KMS-11 (cell line): ENCODE measurements at regions not wholly inside any gene's neighbourhood (a gene's known extent, or its start where the extent isn't known, plus 50 kb on each side); places are given as distances from the start of the nearest gene placed in this dataset.

ENCODE experiments used
- H2AFZ ChIP-seq: fragments of 200-600 bp; sonication (generic); 2 replicates; pipeline ENCODE4 v1.6.1; 2016; ENCODE audit warnings: antibody characterized with exemption, mixed run types, low read depth
- H3K27ac ChIP-seq: fragments of 200-600 bp; sonication (generic); 2 replicates; pipeline ENCODE4 v1.6.1; 2016; ENCODE audit warnings: mild to moderate bottlenecking, mixed run types
- H3K27me3 ChIP-seq: fragments of 200-600 bp; sonication (generic); 2 replicates; pipeline ENCODE4 v1.6.1; 2017; ENCODE audit warnings: mild to moderate bottlenecking, low read depth, mixed run types, moderate library complexity; ENCODE audit not compliant: insufficient read depth
- H3K36me3 ChIP-seq: fragments of 200-600 bp; sonication (generic); 2 replicates; pipeline ENCODE4 v1.6.1; 2017; ENCODE audit warnings: mild to moderate bottlenecking, mixed run types; ENCODE audit not compliant: insufficient read depth
- H3K4me1 ChIP-seq: fragments of 200-600 bp; sonication (generic); 2 replicates; pipeline ENCODE4 v1.6.1; 2016; ENCODE audit warnings: mild to moderate bottlenecking, low read depth, mixed run types; ENCODE audit not compliant: poor library complexity, severe bottlenecking
- H3K4me2 ChIP-seq: fragments of 200-600 bp; sonication (generic); 2 replicates; pipeline ENCODE4 v1.7.0; 2016; ENCODE audit warnings: mild to moderate bottlenecking, mixed run types
- H3K4me3 ChIP-seq: fragments of 200-600 bp; sonication (generic); IDR thresholded peaks from 2 replicates; pipeline ENCODE4 v1.6.1; 2017; ENCODE audit warnings: low read depth, low read length, mixed read lengths; ENCODE audit not compliant: insufficient read depth
- H3K79me2 ChIP-seq: fragments of 200-600 bp; sonication (generic); 2 replicates; pipeline ENCODE4 v1.6.1; 2016; ENCODE audit warnings: low read depth, mixed run types; ENCODE audit not compliant: insufficient read depth
- H3K9ac ChIP-seq: fragments of 200-600 bp; sonication (generic); 2 replicates; pipeline ENCODE4 v1.6.1; 2016; ENCODE audit warnings: mild to moderate bottlenecking, mixed run types
- H4K20me1 ChIP-seq: fragments of 200-600 bp; sonication (generic); 2 replicates; pipeline ENCODE4 v1.6.1; 2016; ENCODE audit warnings: mild to moderate bottlenecking, mixed run types; ENCODE audit not compliant: insufficient read depth
- CTCF ChIP-seq: fragments of 200-600 bp; sonication (generic); conservative IDR thresholded peaks from 2 replicates; pipeline ENCODE4 v1.6.1; 2017; ENCODE audit warnings: low read depth, mild to moderate bottlenecking, antibody characterized with exemption, low read length, moderate library complexity, mixed read lengths

DNA sequence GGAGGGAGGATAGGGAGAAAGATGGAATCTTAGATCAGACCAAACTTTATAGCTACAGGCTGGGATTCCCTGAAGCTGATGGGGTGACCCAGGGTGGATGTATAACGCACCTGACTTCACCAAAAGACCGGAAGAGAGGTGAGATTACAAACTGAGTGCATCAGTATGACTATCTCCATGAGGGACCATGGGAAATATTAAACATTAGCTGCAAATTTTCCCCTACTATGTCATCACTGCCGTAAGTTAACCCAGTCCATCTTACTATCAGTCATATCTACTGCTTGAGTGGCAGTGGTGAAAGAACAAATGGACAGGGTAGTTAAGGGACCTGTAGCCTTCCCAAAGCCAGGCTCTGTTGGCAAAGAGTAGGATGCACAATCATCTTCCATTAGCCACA, 368.3 kb downstream of the EFNA5 start:
- H3K27ac ChIP-seq = no peak overlapping the region
- H3K36me3 ChIP-seq = no peaks in the 10 kb centered on the region
- TF ChIP-seq CTCF = no peak
- H3K4me1 ChIP-seq = no peaks in the 10 kb centered on the region
- H3K27me3 ChIP-seq = no peaks in the 10 kb centered on the region
- no peak overlapping the region for H3K9ac ChIP-seq
- H3K79me2 ChIP-seq = no peaks in the 10 kb centered on the region
- no peak overlapping the region for H3K4me3 ChIP-seq
- H3K4me2 ChIP-seq = no peak overlapping the region
- no peak overlapping the region for H2AFZ ChIP-seq
- no peaks in the 10 kb centered on the region for H4K20me1 ChIP-seq

GRCh38 chr5:107301999-107302398, 368.7 kb downstream of the EFNA5 start:
- no peak overlapping the region for H2AFZ ChIP-seq
- H3K4me2 ChIP-seq = no peak overlapping the region
- H4K20me1 ChIP-seq = no peaks in the 10 kb centered on the region
- H3K27me3 ChIP-seq = no peaks in the 10 kb centered on the region
- no peak overlapping the region for H3K4me3 ChIP-seq
- TF ChIP-seq CTCF = no peak
- no peak overlapping the region for H3K27ac ChIP-seq
- H3K36me3 ChIP-seq = no peaks in the 10 kb centered on the region
- no peak overlapping the region for H3K9ac ChIP-seq
- no peaks in the 10 kb centered on the region for H3K4me1 ChIP-seq
- H3K79me2 ChIP-seq = no peaks in the 10 kb centered on the region

GRCh38 chr5:107300721-107301327, 369.9 kb downstream of the EFNA5 start:
- no peak overlapping the region for H3K27ac ChIP-seq
- H4K20me1 ChIP-seq = no peaks in the 10 kb centered on the region
- H3K79me2 ChIP-seq = no peaks in the 10 kb centered on the region
- H3K9ac ChIP-seq = no peak overlapping the region
- no peak overlapping the region for H2AFZ ChIP-seq
- H3K36me3 ChIP-seq = no peaks in the 10 kb centered on the region
- H3K4me2 ChIP-seq = no peak overlapping the region
- H3K4me3 ChIP-seq = no peak overlapping the region
- H3K4me1 ChIP-seq = no peaks in the 10 kb centered on the region
- no peak for TF ChIP-seq CTCF
- H3K27me3 ChIP-seq = no peaks in the 10 kb centered on the region

DNA sequence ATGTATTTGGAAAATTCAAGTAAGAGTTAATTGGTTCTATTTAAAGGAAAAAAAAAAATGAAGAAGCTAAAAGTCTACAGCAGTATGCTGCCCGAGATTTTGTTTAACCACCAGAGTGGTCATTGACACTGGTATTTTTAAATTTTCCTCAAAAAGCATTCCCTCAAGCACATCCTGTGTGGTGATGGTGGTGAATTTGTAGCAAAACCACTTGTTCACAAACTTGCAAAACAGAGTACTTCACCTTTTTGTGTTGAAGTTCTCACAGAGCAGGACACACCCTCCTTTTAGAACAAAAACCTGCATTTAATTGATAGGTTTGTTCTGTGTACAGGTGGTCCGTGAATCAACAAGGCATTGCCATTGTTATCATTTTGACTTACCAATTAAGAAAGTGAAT, 374.2 kb downstream of the EFNA5 start:
- H3K4me2 ChIP-seq = no peak overlapping the region
- H3K27ac ChIP-seq = no peak overlapping the region
- no peak overlapping the region for H3K9ac ChIP-seq
- H3K27me3 ChIP-seq = no peaks in the 10 kb centered on the region
- no peaks in the 10 kb centered on the region for H3K79me2 ChIP-seq
- no peak overlapping the region for H2AFZ ChIP-seq
- no peaks in the 10 kb centered on the region for H3K4me1 ChIP-seq
- no peak overlapping the region for H3K4me3 ChIP-seq
- no peaks in the 10 kb centered on the region for H4K20me1 ChIP-seq
- H3K36me3 ChIP-seq = no peaks in the 10 kb centered on the region
- no peak for TF ChIP-seq CTCF
